GM12878 (cell line): ENCODE measurements at regions not wholly inside any gene's neighbourhood (a gene's known extent, or its start where the extent isn't known, plus 50 kb on each side); places are given as distances from the start of the nearest gene placed in this dataset.

Experiments used
- ATAC-seq: fragments of 200-7000 bp; cut with Tn5 transposase; 3 replicates; pipeline ENCODE4 v1.9.1; 2020; ENCODE audit warnings: mild to moderate bottlenecking, moderate library complexity
- BruUV-seq: library from RNA; stranded (reverse); fragments of 400-500 nt; replicated peaks from 2 replicates; lab custom pipeline; 2021; lab: Mats Ljungman, UMichigan
- CTCF ChIA-PET: fragments of 300-600 bp; sonication (Branson Sonifier 250); formaldehyde crosslinking; extraction: SDS; loops from one replicate; lab custom pipeline; 2021; ENCODE audit warnings: inconsistent platforms; lab: Yijun Ruan, JAX
- POLR2A ChIA-PET: fragments of 350-600 bp; formaldehyde crosslinking; extraction: SDS; loops from one replicate; lab custom pipeline; 2021; ENCODE audit warnings: inconsistent platforms; lab: Charles Lee
- RAD21 ChIA-PET: fragments of 300-600 bp; sonication (Branson Sonifier 250); formaldehyde crosslinking; loops from one replicate; lab custom pipeline; 2023; ENCODE audit warnings: antibody characterized with exemption; ENCODE audit not compliant: unreplicated experiment; lab: Charles Lee
- SMC1A ChIA-PET: fragments of 300-600 bp; sonication (Branson Sonifier 250); formaldehyde crosslinking; loops from one replicate; lab custom pipeline; 2023; ENCODE audit not compliant: unreplicated experiment, uncharacterized antibody; lab: Charles Lee
- DNase-seq: peaks from one replicate; pipeline ENCODE4 v3.0.0-alpha.2; 2011; ENCODE audit warnings: low read depth, low spot score
- FAIRE-seq: peaks from 3 replicates; lab custom pipeline; 2011; peaks lifted over from hg19 to GRCh38; lab: Jason Lieb, UNC
- H2AFZ ChIP-seq: 2 replicates; pipeline ENCODE4 v1.6.0; 2011; ENCODE audit warnings: low read depth, low read length, control low read depth; ENCODE audit not compliant: control insufficient read depth
- H3K27ac ChIP-seq: 2 replicates; pipeline ENCODE4 v1.5.1; 2011; ENCODE audit warnings: control low read depth; ENCODE audit not compliant: control insufficient read depth, insufficient read depth
- H3K27me3 ChIP-seq, 2 experiments: replicated peaks in 1 of 2; 2 replicates each; pipeline versions ENCODE4 v1.6.0 to v1.6.1; 2011; ENCODE audit warnings: low read length in 1 of 2; ENCODE audit not compliant: control insufficient read depth in 2 of 2, insufficient read depth in 2 of 2
- H3K36me3 ChIP-seq, 2 experiments: 2 replicates each; pipeline ENCODE4 v1.5.1; 2011; ENCODE audit warnings: low read length in 1 of 2; ENCODE audit not compliant: control insufficient read depth in 2 of 2, insufficient read depth in 2 of 2
- H3K4me1 ChIP-seq: 2 replicates; pipeline ENCODE4 v1.6.1; 2011; ENCODE audit warnings: mild to moderate bottlenecking, low read length, moderate library complexity, mixed read lengths; ENCODE audit not compliant: control insufficient read depth, insufficient read depth
- H3K4me2 ChIP-seq: 2 replicates; pipeline ENCODE4 v1.6.0; 2011; ENCODE audit warnings: control low read depth; ENCODE audit not compliant: control insufficient read depth, insufficient read depth
- H3K4me3 ChIP-seq: fragments of 200-600 bp; sonication (generic); 2 replicates; pipeline ENCODE4 v1.5.1; 2016
- H3K79me2 ChIP-seq: 2 replicates; pipeline ENCODE4 v1.6.0; 2011; ENCODE audit warnings: low read length; ENCODE audit not compliant: control insufficient read depth, insufficient read depth
- H3K9ac ChIP-seq: 2 replicates; pipeline ENCODE4 v1.8.0; 2011; ENCODE audit warnings: low read length, control low read depth, mixed read lengths; ENCODE audit not compliant: control insufficient read depth, insufficient read depth
- H3K9me3 ChIP-seq: replicated peaks from 3 replicates; pipeline ENCODE4 v1.5.1; 2011; ENCODE audit warnings: mild to moderate bottlenecking, low read length; ENCODE audit not compliant: control insufficient read depth, insufficient read depth
- H4K20me1 ChIP-seq: 2 replicates; pipeline ENCODE4 v1.6.0; 2011; ENCODE audit not compliant: control insufficient read depth, insufficient read depth
- CBX5 ChIP-seq: sonication (generic); IDR thresholded peaks from 2 replicates; pipeline ENCODE4 v1.6.1; 2016; ENCODE audit warnings: low read depth, moderate library complexity, mild to moderate bottlenecking, inconsistent platforms
- CUX1 ChIP-seq: IDR thresholded peaks from 2 replicates; pipeline ENCODE4 v1.6.1; 2012; ENCODE audit warnings: improper control_type of control experiment, low read depth, low read length; ENCODE audit not compliant: insufficient replicate concordance
- EED ChIP-seq: sonication (generic); IDR thresholded peaks from 2 replicates; pipeline ENCODE4 v1.6.1; 2016; ENCODE audit warnings: antibody characterized with exemption, low read depth
- ETV6 ChIP-seq, 2 experiments: fragments of 450-650 bp in 1 of 2; IDR thresholded peaks in 1 of 2; conservative IDR thresholded peaks in 1 of 2; 2 replicates each; pipeline ENCODE4 v1.6.1; 2014; ENCODE audit warnings: antibody characterized with exemption in 1 of 2, borderline replicate concordance in 1 of 2, low read depth in 1 of 2, mild to moderate bottlenecking in 1 of 2, moderate library complexity in 1 of 2
- FOXK2 ChIP-seq: fragments of 450-650 bp; IDR thresholded peaks from 2 replicates; pipeline ENCODE4 v1.6.1; 2017; ENCODE audit warnings: mild to moderate bottlenecking, moderate library complexity
- HCFC1 ChIP-seq: fragments of 150-350 bp; IDR thresholded peaks from 2 replicates; pipeline ENCODE4 v1.6.1; 2014; ENCODE audit warnings: low read length
- HDAC6 ChIP-seq: fragments of 200-600 bp; sonication (generic); IDR thresholded peaks from one replicate; pipeline ENCODE4 v1.8.0; 2017; ENCODE audit warnings: antibody characterized with exemption; ENCODE audit not compliant: unreplicated experiment
- IRF4 ChIP-seq: IDR thresholded peaks from 2 replicates; pipeline ENCODE4 v1.6.1; 2011; ENCODE audit warnings: low read depth, low read length
- SMAD1 ChIP-seq: fragments of 450-650 bp; IDR thresholded peaks from 2 replicates; pipeline ENCODE4 v1.6.1; 2018; ENCODE audit warnings: mild to moderate bottlenecking, low read depth; ENCODE audit not compliant: partially characterized antibody
- SMC3 ChIP-seq: IDR thresholded peaks from 2 replicates; pipeline ENCODE4 v1.6.1; 2011; ENCODE audit warnings: low read length, improper control_type of control experiment, borderline replicate concordance
- SREBF1 ChIP-seq: IDR thresholded peaks from 2 replicates; pipeline ENCODE4 v1.6.1; 2012; ENCODE audit warnings: mild to moderate bottlenecking, low read length
- TBL1XR1 ChIP-seq: IDR thresholded peaks from 2 replicates; pipeline ENCODE4 v1.6.1; 2012; ENCODE audit warnings: low read depth, low read length, improper control_type of control experiment
- ZBED1 ChIP-seq: IDR thresholded peaks from 2 replicates; pipeline ENCODE4 v1.6.1; 2016; ENCODE audit warnings: borderline replicate concordance
- ZZZ3 ChIP-seq: IDR thresholded peaks from 2 replicates; pipeline ENCODE4 v1.6.1; 2011; ENCODE audit warnings: low read depth; ENCODE audit not compliant: control insufficient read depth, insufficient read length
- WGBS: methylation state at CpG from one replicate; pipeline ENCODE4 v1.1.6; 2016; ENCODE audit warnings: low lambda C conversion rate; ENCODE audit not compliant: insufficient replicate concordance, insufficient coverage; ENCODE audit errors: missing lambda C conversion rate; 5-methylcytosine and 5-hydroxymethylcytosine counted together
- in situ Hi-C: fragments of 300-500 bp; cut with MboI; formaldehyde crosslinking; loops from 9 replicates; pipeline ENCODE4 v1.14.3; 2018; ENCODE audit warnings: mixed read lengths
- intact Hi-C: fragments of 100-400 bp; cut with micrococcal nuclease; formaldehyde crosslinking; loops from one replicate; pipeline ENCODE4 v1.14.2; 2022; ENCODE audit not compliant: unreplicated experiment

GRCh38 chr4:146058531-146058930, 117.0 kb upstream of the LSM6 start (continued):
- TF ChIP-seq SMAD1 (no peak), IRF4 (no peak)

- Histone ChIP-seq H3K4me1 (peaks cover 37% of the 10 kb centered on the region), H3K9me3 (no peaks in the 10 kb centered on the region; the same call in 1 of the 3 replicates)
- in situ Hi-C loops, result no loop called here
Observed at GRCh38 chr4:146054676-146055075, 116.1 kb upstream of the ZNF827 start.

GRCh38 chr4:146053891-146054290, 115.3 kb upstream of the ZNF827 start:
- no peak for FAIRE-seq
- WGBS, result 100% methylated on average over 1 of the region's 1 CpG
- RAD21 ChIA-PET, result no interaction called here
- BruUV-seq, result no TSS peak
- Histone ChIP-seq H3K4me1 (peaks cover 39% of the 10 kb centered on the region), H3K79me2 (peaks cover 3% of the 10 kb centered on the region; the same call in 1 of the 2 replicates), H4K20me1 (no peaks in the 10 kb centered on the region), H3K27ac (peak overlapping the region; percentile 64), H3K9ac (no peak overlapping the region), H2AFZ (no peak overlapping the region), H3K4me3 (no peak overlapping the region), H3K9me3 (no peaks in the 10 kb centered on the region; the same call in 1 of the 3 replicates), H3K27me3 (no peaks in the 10 kb centered on the region), H3K36me3 (no peaks in the 10 kb centered on the region; a peak in 1 of 4 replicates), H3K4me2 (no peak overlapping the region)
- SMC1A ChIA-PET, result interaction anchor here (0.9 kb wide), 1 partner anchor 19 kb away, joined by 3 read pairs; no protein-coding TSS in a partner anchor
- POLR2A ChIA-PET, result no interaction called here
- ATAC-seq, result no peak
- CTCF ChIA-PET, result interaction anchor here (0.9 kb wide), 1 partner anchor 26 kb away, joined by 4 read pairs; no protein-coding TSS in a partner anchor
- in situ Hi-C loops, result no loop called here
- intact Hi-C loops, result no loop called here
- DNase-seq, result no peak
- TF ChIP-seq HCFC1 (no peak), TBL1XR1 (no peak), FOXK2 (no peak), EED (no peak), ETV6 (conservative IDR thresholded peaks at IDR 0.05 in 1 of 2, IDR thresholded peaks at IDR 0.05 in 1 of 2; ENCODE audit: borderline replicate concordance in 1 of 2, low read depth in 1 of 2) (no peak), SREBF1 (no peak), HDAC6 (no peak), CUX1 (no peak), ZZZ3 (no peak)

More at GRCh38 chr4:146054676-146055075, 116.1 kb upstream of the ZNF827 start:
- Histone ChIP-seq H2AFZ (peak overlapping the region; percentile 39), H3K9ac (no peak overlapping the region), H3K4me2 (peak overlapping the region; percentile 30; the same call in 1 of the 2 replicates), H3K27me3 (no peaks in the 10 kb centered on the region), H3K36me3 (no peaks in the 10 kb centered on the region; a peak in 1 of 4 replicates), H4K20me1 (no peaks in the 10 kb centered on the region), H3K27ac (peak overlapping the region; percentile 64), H3K4me3 (no peak overlapping the region), H3K79me2 (peaks cover 3% of the 10 kb centered on the region; the same call in 1 of the 2 replicates)
- TF ChIP-seq SMC3 (no peak), ZBED1 (no peak), CBX5 (no peak)
- FAIRE-seq, result no peak
- no TSS peak for BruUV-seq
- ChIA-PET POLR2A (no interaction called here), RAD21 (no interaction called here), CTCF (interaction anchor here (0.9 kb wide), 2 partner anchors 26 to 41 kb away, joined by 3 to 4 read pairs; no protein-coding TSS in a partner anchor), SMC1A (interaction anchor here (0.9 kb wide), 1 partner anchor 18 kb away, joined by 3 read pairs; no protein-coding TSS in a partner anchor)
- DNase-seq, result no peak
- intact Hi-C loops, result no loop called here
- peak; percentile 4; the same call in 1 of the 3 replicates for ATAC-seq
